SK-N-SH (cell line): ENCODE measurements at regions not wholly inside any gene's neighbourhood (a gene's known extent, or its start where the extent isn't known, plus 50 kb on each side); places are given as distances from the start of the nearest gene placed in this dataset.

Source experiments
- CTCF ChIA-PET: fragments of 300-600, 350-600 bp; formaldehyde crosslinking; extraction: SDS; loops from one replicate; lab custom pipeline; 2021; lab: Yijun Ruan, JAX
- POLR2A ChIA-PET: fragments of 350-600 bp; sonication (Branson Sonifier 250); formaldehyde crosslinking; extraction: SDS; loops from one replicate; lab custom pipeline; 2020; ENCODE audit warnings: antibody characterized with exemption, inconsistent platforms; lab: Yijun Ruan, JAX
- DNase-seq: peaks from one replicate; pipeline ENCODE4 v3.0.0; 2012
- H2AFZ ChIP-seq: fragments of 200-600 bp; sonication (generic); 2 replicates; pipeline ENCODE4 v1.8.1; 2016; ENCODE audit warnings: antibody characterized with exemption, mild to moderate bottlenecking, low read depth
- H3F3A ChIP-seq: fragments of 200-600 bp; sonication (generic); replicated peaks from 2 replicates; pipeline ENCODE3; 2016; ENCODE audit warnings: antibody characterized with exemption, mild to moderate bottlenecking; ENCODE audit not compliant: insufficient read depth
- H3K27ac ChIP-seq, 2 experiments: fragments of 200-500 bp in 1 of 2; fragments of 200-600 bp in 1 of 2; sonication (Bioruptor generic) in 1 of 2; sonication (generic), shearing (Covaris generic) in 1 of 2; 2 replicates each; pipeline versions ENCODE4 v1.5.1 to v1.6.1; 2014 to 2016; ENCODE audit warnings: low read depth in 2 of 2, inconsistent platforms in 1 of 2, low read length in 1 of 2, mild to moderate bottlenecking in 1 of 2, mixed read lengths in 1 of 2
- H3K27me3 ChIP-seq: fragments of 200-600 bp; sonication (generic), shearing (Covaris generic); 2 replicates; pipeline ENCODE4 v1.6.1; 2016; ENCODE audit warnings: mixed run types; ENCODE audit not compliant: insufficient read depth
- H3K36me3 ChIP-seq, 2 experiments: fragments of 200-500 bp in 1 of 2; fragments of 200-600 bp in 1 of 2; sonication (Bioruptor generic) in 1 of 2; sonication (generic) in 1 of 2; replicated peaks in 1 of 2; 2 replicates each; pipeline versions ENCODE3 to v1.5.1; 2014 to 2016; ENCODE audit warnings: low read length in 1 of 2, mild to moderate bottlenecking in 1 of 2; ENCODE audit not compliant: insufficient read depth in 2 of 2, control insufficient read depth in 1 of 2
- H3K4me1 ChIP-seq, 2 experiments: fragments of 200-500 bp in 1 of 2; fragments of 200-600 bp in 1 of 2; sonication (Bioruptor generic) in 1 of 2; sonication (generic), shearing (Covaris generic) in 1 of 2; 2 replicates each; pipeline versions ENCODE4 v1.5.1 to v1.6.1; 2014 to 2016; ENCODE audit warnings: low read depth in 1 of 2, low read length in 1 of 2, mixed run types in 1 of 2; ENCODE audit not compliant: insufficient read depth in 2 of 2, control insufficient read depth in 1 of 2
- H3K4me2 ChIP-seq: fragments of 200-600 bp; sonication (generic), shearing (Covaris generic); 2 replicates; pipeline ENCODE4 v1.6.1; 2017; ENCODE audit warnings: mixed run types
- H3K4me3 ChIP-seq, 2 experiments: fragments of 200-500 bp in 1 of 2; fragments of 200-600 bp in 1 of 2; sonication (Bioruptor generic) in 1 of 2; sonication (generic), shearing (Covaris generic) in 1 of 2; 2 replicates each; pipeline versions ENCODE4 v1.5.1 to v1.8.1; 2014 to 2016; ENCODE audit warnings: low read depth in 2 of 2, inconsistent platforms in 1 of 2, low read length in 1 of 2, mild to moderate bottlenecking in 1 of 2, mixed read lengths in 1 of 2, moderate library complexity in 1 of 2
- H3K79me2 ChIP-seq: fragments of 200-600 bp; sonication (generic); 2 replicates; pipeline ENCODE4 v1.8.1; 2017; ENCODE audit warnings: mild to moderate bottlenecking; ENCODE audit not compliant: insufficient read depth
- H3K9ac ChIP-seq: fragments of 200-600 bp; sonication (generic); 2 replicates; pipeline ENCODE4 v1.6.1; 2017; ENCODE audit warnings: mixed run types
- H3K9me2 ChIP-seq: fragments of 200-600 bp; sonication (generic); 2 replicates; pipeline ENCODE4 v1.6.1; 2017; ENCODE audit warnings: mixed run types
- H3K9me3 ChIP-seq: fragments of 200-600 bp; sonication (generic); 2 replicates; pipeline ENCODE4 v1.6.1; 2017; ENCODE audit warnings: mixed run types, mild to moderate bottlenecking, moderate library complexity
- H4K20me1 ChIP-seq: fragments of 200-600 bp; sonication (generic); 2 replicates; pipeline ENCODE4 v1.6.1; 2017; ENCODE audit warnings: mild to moderate bottlenecking, mixed run types; ENCODE audit not compliant: insufficient read depth
- ELF1 ChIP-seq: IDR thresholded peaks from 2 replicates; pipeline ENCODE4 v1.4.0; 2012
- EP300 ChIP-seq, 2 experiments: IDR thresholded peaks; 2 replicates each; pipeline versions ENCODE4 v1.4.0 to v1.6.1; 2012; ENCODE audit warnings: borderline replicate concordance in 1 of 2, low read depth in 1 of 2, low read length in 1 of 2
- FOSL2 ChIP-seq: IDR thresholded peaks from 2 replicates; pipeline ENCODE4 v1.4.0; 2012; ENCODE audit warnings: low read depth, mild to moderate bottlenecking, moderate library complexity, borderline replicate concordance
- FOXJ3 ChIP-seq: sonication (generic); formaldehyde crosslinking; IDR thresholded peaks from 2 replicates; pipeline ENCODE4 v1.5.1; 2020; ENCODE audit warnings: mild to moderate bottlenecking, missing genetic modification reagents
- FOXM1 ChIP-seq: IDR thresholded peaks from 2 replicates; pipeline ENCODE4 v1.4.0; 2012; ENCODE audit warnings: low read depth, mild to moderate bottlenecking
- GATA2 ChIP-seq: sonication (generic); formaldehyde crosslinking; IDR thresholded peaks from 2 replicates; pipeline ENCODE4 v1.5.0; 2020; ENCODE audit warnings: mild to moderate bottlenecking, missing genetic modification reagents
- IRF3 ChIP-seq: fragments of 150-350 bp; IDR thresholded peaks from 2 replicates; pipeline ENCODE4 v1.6.1; 2016; ENCODE audit warnings: mild to moderate bottlenecking, low read depth, low read length
- JUND ChIP-seq: IDR thresholded peaks from 2 replicates; pipeline ENCODE4 v1.4.0; 2012
- MAX ChIP-seq: IDR thresholded peaks from 2 replicates; pipeline ENCODE4 v1.4.0; 2012; ENCODE audit warnings: low read depth
- MXI1 ChIP-seq: IDR thresholded peaks from 2 replicates; pipeline ENCODE4 v1.6.1; 2012; ENCODE audit warnings: mild to moderate bottlenecking, low read depth, low read length, improper control_type of control experiment
- NFIC ChIP-seq: IDR thresholded peaks from 2 replicates; pipeline ENCODE4 v1.4.0; 2012; ENCODE audit warnings: borderline replicate concordance
- PBX3 ChIP-seq: IDR thresholded peaks from 2 replicates; pipeline ENCODE4; 2012
- POLR2AphosphoS5 ChIP-seq: IDR thresholded peaks from 2 replicates; pipeline ENCODE4 v1.6.1; 2012; ENCODE audit warnings: low read depth, low read length
- RXRA ChIP-seq: IDR thresholded peaks from 2 replicates; pipeline ENCODE4 v1.4.0; 2012; ENCODE audit warnings: low read depth, mild to moderate bottlenecking, borderline replicate concordance
- SIN3A ChIP-seq: IDR thresholded peaks from 2 replicates; pipeline ENCODE4 v1.6.1; 2012; ENCODE audit warnings: low read depth, mild to moderate bottlenecking, low read length, moderate library complexity, borderline replicate concordance
- TCF12 ChIP-seq: IDR thresholded peaks from 2 replicates; pipeline ENCODE4 v1.4.0; 2012
- TEAD4 ChIP-seq: IDR thresholded peaks from 2 replicates; pipeline ENCODE4 v1.4.0; 2012; ENCODE audit warnings: mild to moderate bottlenecking, borderline replicate concordance; ENCODE audit not compliant: insufficient read depth
- USF2 ChIP-seq: fragments of 150-350 bp; IDR thresholded peaks from 2 replicates; pipeline ENCODE4 v1.6.1; 2017; ENCODE audit warnings: antibody characterized with exemption, low read length, low read depth, borderline replicate concordance
- ZBTB33 ChIP-seq: IDR thresholded peaks from 2 replicates; pipeline ENCODE4 v1.4.0; 2012; ENCODE audit warnings: low read depth, borderline replicate concordance
- WGBS: methylation state at CpG from one replicate; pipeline ENCODE4 v1.1.6; 2017; ENCODE audit warnings: low lambda C conversion rate; 5-methylcytosine and 5-hydroxymethylcytosine counted together

- Histone ChIP-seq H3K79me2 (no peaks in the 10 kb centered on the region), H3F3A (peaks cover 20% of the 10 kb centered on the region), H3K27ac (peak overlapping the region; percentile 36 to 99; a peak in 3 of 4 replicates), H4K20me1 (no peaks in the 10 kb centered on the region), H3K36me3 (no peaks in the 10 kb centered on the region), H3K4me1 (peaks cover 0 to 23% of the 10 kb centered on the region in 2 experiments; a peak in 2 of 4 replicates), H2AFZ (peak overlapping the region; percentile 53), H3K9me3 (no peaks in the 10 kb centered on the region), H3K4me2 (peak overlapping the region; percentile 23; the same call in 1 of the 2 replicates), H3K4me3 (no peak overlapping the region), H3K27me3 (no peaks in the 10 kb centered on the region), H3K9ac (peak overlapping the region; percentile 82), H3K9me2 (no peaks in the 10 kb centered on the region)
- 33% methylated on average over 4 of the region's 4 CpGs for WGBS
- ChIA-PET CTCF (no interaction called here), POLR2A (no interaction called here)
- DNase-seq = peak; percentile 4
- no peak for TF ChIP-seq SIN3A
- TF ChIP-seq TCF12 = peak; percentile 79
- peak in 1 of 2 experiments; percentile 82; a peak in 2 of 4 replicates for TF ChIP-seq EP300 (IDR thresholded peaks at IDR 0.05; ENCODE audit: borderline replicate concordance in 1 of 2, low read depth in 1 of 2, low read length in 1 of 2)
- no peak for TF ChIP-seq FOXJ3 (CRISPR knock-in tag)
- peak; percentile 81 for TF ChIP-seq PBX3
- TF ChIP-seq TEAD4 = peak; percentile 66; the same call in 1 of the 2 replicates
- peak; percentile 27; the same call in 1 of the 2 replicates for TF ChIP-seq ELF1
- peak; percentile 52; the same call in 1 of the 2 replicates for TF ChIP-seq FOSL2
- TF ChIP-seq FOXM1 = 0 out of 2 replicates have a peak, but pooled peaks have one; percentile 38
- 0 out of 2 replicates have a peak, but pooled peaks have one; percentile 46 for TF ChIP-seq MAX
- no peak for TF ChIP-seq ZBTB33
- peak; percentile 68 for TF ChIP-seq JUND
- TF ChIP-seq NFIC = peak; percentile 89
Measured at GRCh38 chr1:99590578-99591209, 55.2 kb upstream of the PALMD start.

GRCh38 chr1:99591886-99592285 lies 54.0 kb upstream of the PALMD start:
- no peak overlapping the region for H3K4me3 ChIP-seq
- no peaks in the 10 kb centered on the region for H3K27me3 ChIP-seq
- H3K9ac ChIP-seq = peak overlapping the region; percentile 60; the same call in 1 of the 2 replicates
- H2AFZ ChIP-seq = no peak overlapping the region
- no peaks in the 10 kb centered on the region for H3K9me3 ChIP-seq
- CTCF ChIA-PET = no interaction called here
- no peaks in the 10 kb centered on the region for H3K36me3 ChIP-seq
- H3K27ac ChIP-seq = peak overlapping the region in 1 of 2 experiments; percentile 99; a peak in 2 of 4 replicates
- WGBS = 93% methylated on average over 1 of the region's 1 CpG
- DNase-seq = no peak
- H3K9me2 ChIP-seq = no peaks in the 10 kb centered on the region
- peaks cover 0 to 23% of the 10 kb centered on the region in 2 experiments; a peak in 2 of 4 replicates for H3K4me1 ChIP-seq
- H3K4me2 ChIP-seq = no peak overlapping the region
- POLR2A ChIA-PET = no interaction called here
- H3F3A ChIP-seq = peaks cover 20% of the 10 kb centered on the region
- no peaks in the 10 kb centered on the region for H3K79me2 ChIP-seq
- no peaks in the 10 kb centered on the region for H4K20me1 ChIP-seq
- TF ChIP-seq ZBTB33 (no peak), GATA2 (CRISPR knock-in tag) (no peak), NFIC (no peak), TCF12 (no peak), USF2 (no peak), RXRA (no peak), MXI1 (no peak), POLR2AphosphoS5 (no peak), IRF3 (no peak), JUND (no peak), FOXM1 (no peak)
